Activated naive CD8-positive, alpha-beta T cell treated with anti-CD3 and anti-CD28 coated beads, Interleukin-2, amount 50 U/mL, for 16 hours (primary cell): ENCODE measurements at regions not wholly inside any gene's neighbourhood (a gene's known extent, or its start where the extent isn't known, plus 50 kb on each side); places are given as distances from the start of the nearest gene placed in this dataset.

ENCODE experiments used
- DNase-seq: peaks from one replicate; pipeline ENCODE4 v3.0.0-alpha.2; 2020; ENCODE audit warnings: low read depth, low spot score

DNA sequence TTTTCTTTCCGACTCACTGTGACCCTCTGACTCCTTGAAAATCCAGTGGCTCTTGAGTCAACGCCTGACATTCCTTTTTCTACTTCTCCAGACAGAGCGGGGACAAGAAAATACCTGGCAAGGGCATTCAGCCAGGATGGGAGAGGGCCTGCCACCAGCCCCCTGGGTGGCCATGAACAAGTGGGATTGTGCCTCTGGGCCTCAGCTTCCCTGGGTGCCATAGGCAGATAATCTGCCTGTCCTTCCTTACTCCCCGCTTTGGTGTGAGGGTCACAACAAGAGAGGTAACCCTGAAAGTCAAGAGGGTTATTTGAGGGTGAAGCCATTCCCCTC, 613.9 kb upstream of the CADM1 start:
- no peak for DNase-seq

DNA sequence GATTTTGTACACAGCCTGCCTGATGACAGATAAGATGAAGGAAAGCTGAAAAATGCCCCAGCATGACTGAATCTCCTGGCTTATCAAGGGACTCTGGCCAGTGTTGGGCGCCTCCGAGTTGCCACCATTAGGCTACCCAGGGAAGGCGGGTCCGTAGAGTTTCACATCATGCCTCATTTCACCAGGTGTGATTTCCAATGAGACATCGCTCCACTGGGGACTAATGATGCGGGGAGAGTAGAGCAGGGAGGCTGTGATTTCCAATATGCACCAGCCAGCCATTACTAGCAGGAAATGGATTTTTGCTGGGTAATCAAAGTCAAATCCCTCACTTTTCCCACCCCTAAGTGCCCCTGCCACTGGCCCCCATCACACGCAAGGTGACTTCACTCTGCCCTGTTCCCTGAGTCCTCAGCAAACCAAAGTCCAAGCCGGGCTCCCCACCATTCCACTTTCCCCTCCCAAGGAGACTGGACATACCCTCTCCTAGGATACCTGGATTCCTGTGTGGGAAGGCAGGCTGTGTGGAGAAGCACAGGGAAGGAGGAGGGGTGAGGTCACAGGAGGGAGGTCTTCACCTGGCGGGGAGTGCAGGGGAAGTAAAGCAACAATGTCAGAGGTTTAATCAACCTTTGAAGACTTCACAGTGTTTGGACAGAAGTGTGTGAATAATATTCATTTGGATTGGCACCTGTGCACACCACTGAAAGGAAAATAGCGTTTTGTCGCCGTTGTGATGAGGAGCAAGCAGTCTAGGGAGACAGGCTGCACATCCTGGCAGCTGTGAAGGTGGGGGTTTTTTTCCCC, 613.3 kb upstream of the CADM1 start:
- no peak for DNase-seq

DNA sequence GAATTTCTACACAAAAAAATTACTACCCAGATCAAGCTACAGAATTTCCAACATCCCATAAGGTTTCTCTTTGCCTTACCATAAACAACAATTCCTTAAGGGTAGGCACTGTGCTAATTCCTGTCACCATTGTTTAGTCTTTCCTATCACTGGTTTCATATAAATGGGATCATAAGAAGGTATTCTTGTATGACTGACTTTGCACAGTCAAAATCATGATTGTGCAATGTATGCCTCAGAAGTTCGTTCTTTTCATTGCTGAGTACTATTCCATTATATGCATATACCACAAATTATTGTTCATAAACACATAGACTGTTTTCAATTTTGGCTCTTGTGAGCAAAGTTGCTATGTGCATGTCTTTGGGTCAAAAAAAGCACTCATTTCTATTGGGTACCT, 611.6 kb upstream of the CADM1 start:
- DNase-seq, result no peak

DNA sequence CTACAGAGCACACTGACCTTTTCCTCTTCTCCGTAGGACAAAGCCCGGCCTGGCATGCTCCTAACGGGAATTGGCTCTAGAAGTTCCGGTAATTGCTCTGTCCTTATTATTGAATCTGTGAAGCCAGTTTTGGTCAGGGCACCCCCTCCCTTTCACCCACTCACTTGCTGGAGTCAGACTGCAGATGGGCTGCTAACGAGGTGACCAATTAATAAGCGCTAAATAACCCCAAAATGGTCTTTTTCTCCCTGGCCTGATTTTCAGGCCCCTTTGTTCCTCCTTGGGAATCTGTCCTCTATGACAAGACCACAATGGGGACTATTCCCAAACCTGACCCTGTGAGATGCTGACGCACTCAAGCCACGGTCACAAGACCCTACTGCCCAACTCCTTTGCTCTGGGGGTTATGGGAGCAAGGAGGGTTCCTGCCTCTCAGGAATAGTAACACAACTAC, 610.0 kb upstream of the CADM1 start:
- no peak for DNase-seq

DNA sequence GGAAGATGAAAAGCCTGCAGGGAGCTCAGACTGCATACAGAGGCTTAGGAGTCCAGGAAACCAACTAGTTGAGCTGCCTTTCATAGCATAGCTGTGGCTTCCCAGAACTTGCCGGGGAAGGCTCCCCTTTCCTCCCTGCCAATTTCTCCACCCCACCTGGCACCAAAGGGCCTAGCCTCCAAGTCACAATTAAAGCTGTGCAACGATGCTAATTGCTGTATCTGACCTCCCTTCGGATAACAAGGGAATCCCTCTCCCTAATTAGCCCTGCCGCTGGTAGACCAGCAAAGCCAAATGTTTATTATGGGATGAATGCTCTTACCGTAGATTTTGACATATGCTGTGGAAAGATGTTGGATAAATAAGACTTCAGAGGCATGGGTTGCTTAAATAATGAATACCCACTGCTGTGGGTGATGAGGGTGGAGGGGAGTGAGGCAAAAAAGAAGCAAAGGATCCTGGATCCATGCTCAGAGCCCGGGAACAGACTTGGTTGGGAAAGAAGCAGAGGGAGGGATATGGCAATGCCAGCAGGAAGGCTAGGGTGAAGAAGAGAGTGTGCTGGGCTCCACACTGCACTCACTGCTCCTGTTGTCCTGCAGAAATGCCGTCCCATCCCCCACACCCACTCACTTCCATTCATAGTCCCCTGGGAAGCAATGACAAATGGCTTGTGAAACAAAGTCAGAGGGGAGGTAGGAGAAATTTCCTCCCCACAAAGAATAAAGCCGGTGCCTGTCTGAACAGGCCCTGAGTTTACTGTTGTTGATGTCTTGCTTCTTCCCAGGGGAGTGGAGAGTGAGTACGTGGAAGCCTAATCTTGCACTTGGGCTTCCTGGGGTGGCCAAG, 608.1 kb upstream of the CADM1 start:
- no peak for DNase-seq

DNA sequence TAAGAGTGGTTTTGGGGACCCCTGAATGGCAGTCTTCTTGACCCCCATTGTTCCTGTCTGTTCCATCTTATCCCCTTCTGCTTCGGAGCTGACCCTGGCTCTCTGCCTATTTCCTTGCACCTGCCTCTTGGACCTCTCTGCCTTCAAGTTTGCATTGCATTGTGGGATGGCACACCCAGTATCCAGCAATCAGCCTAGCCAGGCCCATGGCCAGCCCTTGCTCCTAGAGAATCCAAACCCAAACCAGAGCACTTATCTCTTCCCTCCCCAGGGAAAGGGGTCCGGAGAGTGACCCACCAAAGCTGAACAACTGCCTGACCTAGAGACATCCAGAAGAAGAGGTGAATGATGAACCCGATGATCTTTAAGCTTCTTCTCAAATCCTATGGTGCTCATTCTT, 607.3 kb upstream of the CADM1 start:
- no peak for DNase-seq

DNA sequence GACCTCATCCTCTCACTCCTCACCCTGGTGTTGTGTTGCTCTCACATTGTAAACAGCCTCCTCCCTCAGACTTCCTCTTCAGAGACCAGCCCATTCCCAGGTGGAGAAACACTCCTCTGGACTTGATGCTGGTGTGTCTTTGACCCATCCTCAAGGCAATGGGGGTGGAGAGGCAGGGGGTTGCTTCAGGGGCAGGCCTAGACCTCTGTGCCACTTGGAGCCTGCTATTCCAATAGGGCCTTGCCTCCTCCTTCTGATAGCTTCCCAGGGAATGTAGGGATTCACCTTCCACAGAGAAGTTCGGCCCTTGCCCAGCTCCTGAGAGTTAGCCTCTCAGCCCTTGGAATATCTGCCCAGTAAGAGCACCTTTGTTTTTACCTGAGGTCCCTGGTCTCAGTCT, 606.6 kb upstream of the CADM1 start:
- DNase-seq, result no peak

DNA sequence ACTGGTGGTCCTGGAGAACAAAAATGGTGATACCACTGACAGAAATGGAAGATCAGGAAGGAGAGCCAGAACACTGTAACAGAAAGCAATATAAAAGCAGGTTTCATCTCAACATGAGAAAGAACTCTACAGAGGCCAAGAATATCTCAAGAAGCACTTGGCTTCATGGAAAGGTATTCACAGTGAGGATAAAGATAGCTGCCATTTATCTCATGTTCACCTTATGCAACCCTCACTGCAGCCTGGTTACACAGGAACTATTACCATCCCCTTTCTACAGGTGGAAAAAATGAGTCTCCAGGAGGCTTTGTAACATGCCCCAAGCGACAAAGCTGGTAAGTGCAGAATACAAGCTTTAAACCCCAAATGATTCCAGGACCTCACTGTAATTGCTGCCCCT, 606.1 kb upstream of the CADM1 start:
- DNase-seq, result no peak

DNA sequence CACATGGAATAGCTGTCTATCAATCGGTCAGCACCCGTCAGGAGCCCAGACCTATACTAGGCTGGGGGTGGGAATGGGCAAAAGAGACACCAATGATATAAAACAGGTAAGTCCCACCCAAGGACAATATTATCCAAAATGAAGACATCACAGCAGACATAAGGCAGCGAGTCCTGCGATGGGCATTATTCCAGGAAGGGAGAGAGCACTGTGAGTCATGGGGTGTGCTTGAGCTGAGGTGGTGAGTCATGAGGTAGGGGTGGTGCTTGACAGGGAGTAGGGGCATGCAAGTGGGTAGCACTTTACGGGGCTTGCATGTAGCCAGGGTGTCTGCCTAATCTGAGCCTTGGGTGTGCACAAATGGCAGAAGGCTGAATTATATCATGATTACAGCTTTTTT, 605.0 kb upstream of the CADM1 start:
- DNase-seq, result no peak

DNA sequence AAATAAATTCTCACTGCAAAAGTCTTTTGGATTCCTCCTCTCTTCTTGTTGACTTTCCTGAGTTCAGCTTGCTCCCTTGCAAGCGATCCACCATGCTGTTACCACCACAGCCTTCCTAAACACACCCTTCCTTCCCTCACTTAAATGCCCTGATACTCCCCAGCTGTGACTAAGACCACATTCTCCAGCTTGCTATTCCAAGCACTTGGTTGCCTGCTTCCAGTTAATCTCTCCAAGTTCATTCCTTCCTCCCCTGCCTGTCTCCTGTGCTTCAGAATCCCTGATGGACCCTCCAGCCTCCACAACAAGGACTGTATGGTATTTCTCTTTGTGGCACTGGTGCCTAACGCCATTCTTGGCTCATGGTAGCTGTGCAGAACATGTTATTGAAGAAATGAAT, 603.9 kb upstream of the CADM1 start:
- DNase-seq, result no peak

DNA sequence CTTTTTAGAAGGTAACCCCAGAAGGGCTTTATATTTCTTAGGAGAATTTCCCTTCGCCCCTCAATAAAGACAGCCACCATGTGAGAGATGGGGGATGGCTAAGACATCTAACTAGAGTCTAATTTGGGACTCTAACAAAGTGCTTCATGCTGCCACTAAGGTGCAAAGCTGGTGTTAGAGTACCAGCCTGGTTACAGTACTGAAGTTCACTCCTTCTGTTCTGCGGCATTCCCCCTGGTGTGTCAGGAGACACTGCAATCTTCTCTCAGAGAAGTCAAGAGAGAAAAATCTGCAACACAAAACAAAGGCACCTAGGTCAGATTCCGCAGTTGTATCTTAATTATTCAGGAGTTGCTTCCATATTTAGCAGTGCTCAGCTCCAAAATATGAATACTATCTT, 603.0 kb upstream of the CADM1 start:
- no peak for DNase-seq

DNA sequence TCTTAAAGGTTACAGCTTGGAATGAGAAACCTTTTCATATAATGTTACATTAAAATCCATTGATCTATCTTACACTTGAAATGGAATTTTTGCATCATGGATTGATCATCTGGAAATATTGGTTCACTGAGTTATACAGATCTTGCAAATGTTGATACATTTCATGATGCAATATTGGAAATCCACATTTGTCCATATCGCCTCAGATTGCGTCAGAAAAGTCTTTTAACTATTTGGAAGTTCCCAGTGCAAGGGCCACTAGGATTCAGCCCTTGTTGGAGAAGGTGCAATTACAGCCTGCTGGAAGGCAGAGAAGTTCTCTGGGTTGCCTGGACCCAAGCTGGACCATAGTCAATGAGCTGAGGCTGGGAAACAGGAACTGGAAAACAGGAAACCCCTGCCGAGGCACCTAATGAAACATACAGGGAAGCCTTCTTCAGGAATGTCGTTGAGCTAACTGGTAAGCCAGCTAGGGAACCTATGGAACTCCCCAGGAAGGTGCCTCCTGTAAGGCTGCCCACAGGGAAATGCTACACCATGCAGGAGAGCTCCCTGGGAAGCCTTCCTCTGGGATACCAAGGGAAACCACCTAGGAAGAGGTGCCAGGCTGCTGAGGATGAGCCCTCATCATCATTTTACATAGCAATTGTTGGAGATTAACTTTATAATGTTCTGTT, 600.4 kb upstream of the CADM1 start:
- no peak for DNase-seq

DNA sequence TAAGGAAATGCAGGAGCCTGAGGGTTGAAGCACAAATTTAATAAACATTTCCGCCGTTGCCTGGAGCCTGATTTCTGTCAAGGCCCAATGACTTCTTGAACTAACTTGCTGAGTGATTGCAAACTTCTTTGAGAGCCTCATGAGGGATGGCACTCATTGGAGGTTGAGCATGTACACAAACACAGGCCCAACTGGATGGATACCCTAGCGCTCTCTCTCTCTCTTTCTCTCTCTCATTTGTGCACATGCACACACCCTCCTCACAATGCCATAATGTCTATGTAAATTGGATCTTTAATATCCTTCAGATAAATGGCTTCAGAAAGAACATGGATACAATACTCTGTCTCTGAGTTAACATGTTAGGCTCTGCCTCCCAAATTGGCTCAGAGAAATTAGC, 597.7 kb upstream of the CADM1 start:
- DNase-seq, result no peak

DNA sequence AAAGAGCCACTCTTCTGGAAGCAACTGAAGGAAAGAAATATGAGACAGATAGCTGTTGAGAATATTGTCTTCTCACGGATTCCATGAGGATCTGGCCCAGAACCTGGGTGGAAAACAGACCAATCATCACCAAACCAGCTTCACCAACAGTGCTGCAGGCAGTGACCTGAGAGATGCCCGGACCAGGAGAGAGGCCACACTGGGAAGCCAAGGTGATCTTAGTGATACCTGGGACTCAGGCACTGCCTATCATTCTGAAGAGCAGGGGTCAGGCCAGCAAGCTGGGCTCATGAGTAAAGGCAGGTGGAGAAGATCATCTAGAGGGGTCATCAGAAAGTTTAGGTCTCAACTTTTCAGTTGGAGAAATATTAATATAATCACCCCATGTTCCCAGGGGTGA, 595.8 kb upstream of the CADM1 start:
- no peak for DNase-seq

DNA sequence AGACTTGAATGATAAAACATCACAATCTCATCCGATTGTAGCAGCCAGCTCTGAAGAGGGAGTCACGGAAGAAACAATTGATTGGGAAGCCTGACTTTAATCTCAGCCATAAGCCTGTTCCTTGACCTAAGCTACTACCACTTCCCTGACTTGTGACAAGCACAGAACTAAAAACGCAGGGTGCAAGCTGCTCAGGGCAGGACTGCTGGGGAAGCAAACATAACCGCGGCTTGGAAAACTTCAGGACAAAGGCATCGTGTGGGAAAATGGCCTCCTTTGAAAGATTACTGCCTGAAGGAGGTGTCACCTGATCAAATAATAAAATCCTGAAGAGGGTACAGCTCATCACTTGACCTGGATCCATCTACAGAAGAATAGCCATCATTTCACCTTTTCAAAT, 595.3 kb upstream of the CADM1 start:
- DNase-seq, result no peak

DNA sequence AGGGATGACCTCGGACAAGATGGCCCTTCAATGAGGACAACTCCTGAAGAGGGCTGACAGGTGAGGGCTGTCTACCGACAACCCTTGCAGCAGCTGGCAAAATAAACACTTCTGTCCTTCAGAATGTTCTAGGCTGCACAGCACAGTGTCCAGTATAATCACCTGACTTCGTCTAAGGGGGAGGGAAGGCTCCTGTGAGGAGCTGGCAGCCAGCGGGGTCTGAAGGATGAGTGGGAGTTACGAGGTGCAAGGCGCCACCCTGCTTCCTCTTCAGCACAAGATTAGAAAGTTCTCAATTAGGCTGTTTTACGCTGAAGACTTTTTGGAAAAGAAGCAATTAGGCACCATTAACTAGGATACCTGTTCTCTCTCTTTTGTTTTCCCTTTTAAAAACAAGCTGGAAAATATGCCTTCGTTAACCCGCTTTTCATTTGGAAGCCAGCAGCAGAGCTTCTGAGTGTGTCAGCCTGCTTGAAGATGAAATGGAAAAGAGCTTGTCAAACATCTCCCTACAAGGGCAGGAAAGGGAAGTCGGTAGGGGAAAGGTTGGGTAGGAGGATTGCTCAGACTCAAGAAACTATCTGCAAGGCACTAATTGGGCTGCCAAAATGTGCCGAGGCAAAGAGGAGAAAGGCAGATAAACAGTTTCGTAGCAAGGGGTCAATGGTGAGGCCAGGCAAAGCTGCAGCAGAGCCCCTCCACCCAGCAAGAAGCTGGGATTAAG, 592.2 kb upstream of the CADM1 start:
- no peak for DNase-seq

DNA sequence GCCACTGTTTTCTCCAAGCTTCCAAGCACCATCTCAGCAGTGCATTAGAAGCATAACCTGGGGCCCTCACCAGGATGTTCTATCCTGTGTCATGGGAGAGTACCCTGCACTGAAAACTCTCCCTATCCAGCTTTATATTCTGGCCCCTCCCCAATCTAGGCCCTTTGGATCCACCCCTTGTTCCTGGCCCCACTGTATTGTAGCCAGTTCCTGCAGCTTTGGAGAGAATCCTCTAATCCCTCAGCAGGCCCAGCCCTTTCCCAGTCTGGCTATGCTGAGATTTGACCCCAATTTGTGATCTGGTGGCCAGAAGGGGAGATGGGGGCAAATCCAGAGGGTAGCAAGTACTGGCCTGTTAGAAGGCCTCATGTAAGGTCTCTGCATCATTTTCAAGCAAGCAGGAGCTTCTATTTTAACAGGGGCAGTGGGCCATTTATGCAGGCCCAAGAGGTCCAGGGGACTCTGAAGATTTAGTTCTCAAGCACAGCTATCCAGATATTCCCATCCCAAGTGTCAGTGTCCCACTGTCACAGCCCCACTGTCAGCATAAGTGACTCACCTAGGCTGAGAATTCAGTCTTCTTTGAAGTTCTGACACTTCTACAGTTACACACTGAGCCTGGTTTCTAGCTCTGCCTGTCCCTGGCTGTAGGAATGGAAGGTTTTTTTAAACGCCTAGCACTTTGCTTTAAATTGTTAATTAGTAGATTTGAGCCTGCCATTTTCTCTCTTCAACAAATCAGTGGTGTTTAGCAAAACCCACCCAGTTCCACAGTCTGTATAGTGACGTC, 589.5 kb upstream of the CADM1 start:
- DNase-seq, result no peak

DNA sequence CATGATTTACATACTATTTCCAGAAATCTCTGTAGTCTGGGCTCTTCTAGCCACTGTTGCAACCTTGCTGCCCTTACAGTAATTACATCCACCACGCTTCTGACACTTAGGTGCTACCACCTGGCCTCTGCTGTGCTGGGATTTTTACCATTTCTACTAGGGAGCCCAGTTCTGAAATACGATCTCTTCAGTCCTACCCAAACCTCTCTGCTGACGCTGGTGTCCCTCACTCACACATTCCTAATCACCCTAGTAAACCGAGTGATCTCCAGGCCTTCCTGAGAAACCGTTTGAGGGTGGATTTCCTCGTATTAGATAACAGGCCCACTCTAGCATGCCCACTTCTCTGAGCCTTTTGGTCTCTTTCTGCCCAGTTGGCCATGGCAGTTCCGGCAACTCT, 588.9 kb upstream of the CADM1 start:
- DNase-seq, result no peak

DNA sequence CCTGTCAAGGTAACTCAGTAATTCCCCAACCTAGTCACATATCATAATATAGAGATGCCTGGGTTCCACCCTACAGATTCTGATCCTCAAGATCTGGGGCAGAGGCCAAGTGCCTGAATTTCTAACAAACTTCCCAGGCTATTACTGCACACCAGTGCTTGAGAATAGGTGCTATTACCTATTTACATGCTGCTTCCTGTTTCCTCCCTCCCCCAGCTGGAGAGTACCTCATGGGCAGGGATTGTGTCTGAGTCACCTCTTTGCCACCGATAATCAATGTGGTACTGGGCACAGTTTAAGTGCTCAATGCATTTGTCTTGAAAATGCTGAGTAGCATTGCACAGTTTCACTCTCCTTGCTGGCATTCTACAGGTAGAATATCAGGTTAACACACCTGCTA, 582.2 kb upstream of the CADM1 start:
- DNase-seq, result no peak

DNA sequence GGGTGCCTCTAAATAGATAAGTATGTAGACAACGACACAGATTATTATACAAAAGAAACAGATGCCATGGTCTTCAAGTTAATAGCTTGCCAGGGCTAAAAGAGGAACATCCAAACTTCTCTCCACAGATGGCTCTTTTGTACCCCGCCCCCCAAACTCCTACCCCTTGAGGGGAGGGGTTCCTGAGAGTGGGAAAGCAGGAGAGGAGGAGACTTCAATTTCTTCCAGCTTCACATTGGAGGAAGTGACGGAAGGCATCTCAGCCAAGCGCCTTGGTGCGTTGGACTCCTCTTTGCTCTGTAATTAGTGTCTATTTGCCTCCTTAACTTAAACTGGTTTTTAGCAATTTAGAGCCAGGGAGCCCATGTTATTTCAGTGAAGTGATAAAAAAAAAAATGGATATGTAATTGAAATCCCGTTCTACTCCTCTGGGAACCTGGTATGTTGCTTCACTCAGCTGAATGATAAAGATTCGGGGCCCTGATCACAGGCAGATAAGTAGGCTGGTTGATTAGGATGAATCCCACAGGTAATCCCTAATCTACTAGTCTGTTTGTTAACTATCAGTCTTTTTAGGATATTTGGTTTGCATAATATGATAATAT, 580.9 kb upstream of the CADM1 start:
- DNase-seq, result no peak

DNA sequence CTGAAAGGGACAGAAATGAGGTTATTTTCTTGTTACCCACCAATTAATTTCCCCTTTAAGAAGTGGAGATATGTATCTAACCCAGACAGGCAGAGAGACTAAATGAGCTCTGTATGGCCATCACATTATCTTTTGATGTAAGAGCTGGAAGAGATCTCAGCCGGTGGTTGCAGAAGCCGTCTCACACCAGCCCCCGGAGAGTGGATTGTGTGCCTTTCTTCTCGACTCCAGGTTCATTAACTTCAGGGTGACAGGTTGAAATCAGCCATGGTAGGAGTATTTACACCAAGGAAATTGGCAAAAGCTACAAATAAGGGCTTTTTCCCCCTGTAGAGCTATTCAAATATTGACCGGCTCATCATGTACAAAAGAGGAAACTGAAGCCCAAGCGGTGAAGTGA, 580.3 kb upstream of the CADM1 start:
- no peak for DNase-seq
